SK-N-SH treated with all-trans-retinoic acid at 6 μM for 48 hours (cell line): ENCODE measurements at regions not wholly inside any gene's neighbourhood (a gene's known extent, or its start where the extent isn't known, plus 50 kb on each side); places are given as distances from the start of the nearest gene placed in this dataset.

Source experiments
- BACH2 ChIP-seq: fragments of 250-450 bp; sonication (Bioruptor Pico); IDR thresholded peaks from 2 replicates; pipeline ENCODE4 v1.9.0; 2021; ENCODE audit warnings: mild to moderate bottlenecking, borderline replicate concordance
- ESRRG ChIP-seq: fragments of 250-450 bp; sonication (Bioruptor Pico); IDR thresholded peaks from 2 replicates; pipeline ENCODE4 v1.6.1; 2021; ENCODE audit warnings: mild to moderate bottlenecking
- GLIS3 ChIP-seq: fragments of 250-450 bp; sonication (Bioruptor Pico); IDR thresholded peaks from 2 replicates; pipeline ENCODE4 v1.5.0; 2020; ENCODE audit warnings: mild to moderate bottlenecking, moderate library complexity
- ZFP30 ChIP-seq: fragments of 450-650 bp; formaldehyde crosslinking; IDR thresholded peaks from 2 replicates; pipeline ENCODE4 v1.5.0; 2022; ENCODE audit warnings: mild to moderate bottlenecking, moderate library complexity
- TF ChIP-seq, protein P1 (sequence below): fragments of 250-450 bp; sonication (Bioruptor Pico); IDR thresholded peaks from 2 replicates; pipeline ENCODE4 v1.5.1; 2020; ENCODE audit warnings: low read depth, mild to moderate bottlenecking, moderate library complexity

DNA sequence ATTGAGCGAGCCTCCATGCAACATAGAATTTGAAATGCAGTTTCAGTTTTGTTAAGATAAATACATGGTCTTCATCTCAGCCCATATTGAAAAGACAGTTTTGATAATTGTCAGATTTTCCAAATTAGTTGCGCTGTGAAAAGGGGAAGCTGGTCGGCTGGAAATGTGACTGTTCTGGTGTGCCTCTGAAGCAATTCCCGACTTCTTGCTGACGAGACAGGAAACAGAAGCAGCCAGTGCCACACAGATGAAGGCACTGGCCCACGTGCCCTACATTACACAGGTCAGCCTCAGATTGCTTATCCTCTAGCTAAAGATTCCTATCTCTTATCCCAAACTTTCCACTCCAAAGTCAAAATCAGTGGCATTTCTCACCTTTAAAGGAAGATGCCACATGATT is 214.1 kb upstream of the TLE4 start:
- TF ChIP-seq, protein P1, sequence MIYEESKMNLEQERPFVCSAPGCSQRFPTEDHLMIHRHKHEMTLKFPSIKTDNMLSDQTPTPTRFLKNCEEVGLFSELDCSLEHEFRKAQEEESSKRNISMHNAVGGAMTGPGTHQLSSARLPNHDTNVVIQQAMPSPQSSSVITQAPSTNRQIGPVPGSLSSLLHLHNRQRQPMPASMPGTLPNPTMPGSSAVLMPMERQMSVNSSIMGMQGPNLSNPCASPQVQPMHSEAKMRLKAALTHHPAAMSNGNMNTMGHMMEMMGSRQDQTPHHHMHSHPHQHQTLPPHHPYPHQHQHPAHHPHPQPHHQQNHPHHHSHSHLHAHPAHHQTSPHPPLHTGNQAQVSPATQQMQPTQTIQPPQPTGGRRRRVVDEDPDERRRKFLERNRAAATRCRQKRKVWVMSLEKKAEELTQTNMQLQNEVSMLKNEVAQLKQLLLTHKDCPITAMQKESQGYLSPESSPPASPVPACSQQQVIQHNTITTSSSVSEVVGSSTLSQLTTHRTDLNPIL: no peak
- no peak for TF ChIP-seq ZFP30 (CRISPR knock-in tag)
- TF ChIP-seq BACH2 (CRISPR knock-in tag): no peak
- TF ChIP-seq GLIS3 (CRISPR knock-in tag): no peak
- TF ChIP-seq ESRRG (CRISPR knock-in tag): no peak
